OCI-LY7 (cell line): ENCODE measurements at regions not wholly inside any gene's neighbourhood (a gene's known extent, or its start where the extent isn't known, plus 50 kb on each side); places are given as distances from the start of the nearest gene placed in this dataset.

ENCODE experiments used
- CTCF ChIP-seq: fragments of 200-600 bp; sonication (generic); conservative IDR thresholded peaks from 2 replicates; pipeline ENCODE4 v1.5.1; 2014; ENCODE audit warnings: mild to moderate bottlenecking, antibody characterized with exemption, low read length, moderate library complexity, mixed read lengths
- EZH2phosphoT487 ChIP-seq: fragments of 200-600 bp; sonication (generic); IDR thresholded peaks from 2 replicates; pipeline ENCODE4 v1.6.1; 2018; ENCODE audit warnings: low read depth, borderline replicate concordance, mild to moderate bottlenecking, mixed run types, antibody characterized with exemption, low read length, moderate library complexity, mixed read lengths

DNA sequence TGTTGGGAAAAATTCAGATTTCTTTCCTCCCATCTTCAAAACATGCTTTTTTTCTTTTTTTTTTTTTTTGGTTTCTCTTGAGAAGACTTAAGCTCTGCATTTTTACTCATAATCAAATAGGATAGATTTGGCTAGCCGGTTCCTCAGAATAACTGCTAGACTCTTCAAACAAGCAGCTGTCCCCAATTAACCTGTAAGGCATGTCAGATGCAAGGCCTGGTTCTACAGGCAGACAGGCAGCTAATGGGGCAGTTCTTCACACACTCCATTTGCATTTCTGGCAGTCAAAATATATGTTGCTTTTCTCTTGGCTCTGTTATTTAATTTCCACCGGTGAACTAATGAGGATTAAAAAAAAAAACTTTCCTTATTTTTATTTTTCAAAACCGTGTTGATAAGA, 228.0 kb upstream of the ATP2B1 start:
- TF ChIP-seq CTCF (no peak), EZH2phosphoT487 (no peak)
